A673 (cell line): ENCODE measurements at regions not wholly inside any gene's neighbourhood (a gene's known extent, or its start where the extent isn't known, plus 50 kb on each side); places are given as distances from the start of the nearest gene placed in this dataset.

ENCODE experiments used
- BruUV-seq: library from RNA; stranded (reverse); fragments of 400-500 nt; replicated peaks from 2 replicates; lab custom pipeline; 2021; lab: Mats Ljungman, UMichigan
- CTCF ChIA-PET: fragments of 300-600 bp; sonication (Branson Sonifier 250); formaldehyde crosslinking; loops from one replicate; lab custom pipeline; 2022; ENCODE audit warnings: antibody characterized with exemption; lab: Charles Lee
- POLR2A ChIA-PET: fragments of 300-600 bp; sonication (Branson Sonifier 250); formaldehyde crosslinking; loops from one replicate; lab custom pipeline; 2022; ENCODE audit warnings: antibody characterized with exemption; ENCODE audit not compliant: low non-redundant PET; lab: Charles Lee
- DNase-seq: peaks from one replicate; pipeline ENCODE4 v3.0.0-alpha.2; 2015; ENCODE audit warnings: low spot score
- H3K27ac ChIP-seq: fragments of 200-600 bp; sonication (generic); 2 replicates; pipeline ENCODE4 v1.5.1; 2016; ENCODE audit warnings: mixed run types, low read depth, mild to moderate bottlenecking, mixed read lengths, antibody characterized with exemption, low read length; ENCODE audit not compliant: poor library complexity, severe bottlenecking
- H3K27me3 ChIP-seq: fragments of 200-600 bp; sonication (generic); replicated peaks from 2 replicates; pipeline ENCODE4 v1.6.1; 2017; ENCODE audit warnings: mixed run types, low read depth, mild to moderate bottlenecking, mixed read lengths, antibody characterized with exemption, low read length; ENCODE audit not compliant: insufficient read depth, poor library complexity
- H3K36me3 ChIP-seq: fragments of 200-600 bp; sonication (generic); 2 replicates; pipeline ENCODE4 v1.6.1; 2016; ENCODE audit warnings: mixed run types, mild to moderate bottlenecking, mixed read lengths, antibody characterized with exemption, low read length; ENCODE audit not compliant: insufficient read depth, poor library complexity, severe bottlenecking
- H3K4me1 ChIP-seq: fragments of 200-600 bp; sonication (generic); 2 replicates; pipeline ENCODE4 v1.6.1; 2017; ENCODE audit warnings: mixed run types, mild to moderate bottlenecking, mixed read lengths, antibody characterized with exemption, low read length; ENCODE audit not compliant: insufficient read depth, poor library complexity, severe bottlenecking
- H3K4me3 ChIP-seq: fragments of 200-600 bp; sonication (generic); 2 replicates; pipeline ENCODE4 v1.5.1; 2016; ENCODE audit warnings: low read depth, mixed run types, mild to moderate bottlenecking, mixed read lengths, low read length; ENCODE audit not compliant: poor library complexity, severe bottlenecking
- H3K9me3 ChIP-seq: fragments of 200-600 bp; sonication (generic); 2 replicates; pipeline ENCODE4 v1.6.1; 2016; ENCODE audit warnings: mixed run types, low read depth, mild to moderate bottlenecking, mixed read lengths, antibody characterized with exemption, low read length; ENCODE audit not compliant: poor library complexity, severe bottlenecking
- CTCF ChIP-seq: fragments of 300-800, 200-600 bp; sonication (generic); conservative IDR thresholded peaks from 2 replicates; pipeline ENCODE4 v1.5.1; 2017; ENCODE audit warnings: low read depth, mild to moderate bottlenecking, antibody characterized with exemption, low read length, moderate library complexity, mixed read lengths
- EZH2 ChIP-seq: fragments of 200-600 bp; sonication (generic); IDR thresholded peaks from 2 replicates; pipeline ENCODE4 v1.6.1; 2017; ENCODE audit warnings: borderline replicate concordance, low read depth, mild to moderate bottlenecking, mixed read lengths, antibody characterized with exemption, low read length; ENCODE audit not compliant: poor library complexity, severe bottlenecking
- intact Hi-C: fragments of 100-400 bp; cut with micrococcal nuclease; formaldehyde crosslinking; loops from one replicate; pipeline ENCODE4 v1.10.0; 2022; ENCODE audit not compliant: unreplicated experiment

GRCh38 chr6:111951497-111952085, 78.3 kb upstream of the FYN start:
- Histone ChIP-seq H3K36me3 (no peaks in the 10 kb centered on the region), H3K9me3 (no peaks in the 10 kb centered on the region), H3K27me3 (no peaks in the 10 kb centered on the region), H3K4me3 (no peak overlapping the region), H3K27ac (no peak overlapping the region), H3K4me1 (no peaks in the 10 kb centered on the region)
- ChIA-PET CTCF (no interaction called here), POLR2A (no interaction called here)
- TF ChIP-seq CTCF = no peak
- TF ChIP-seq EZH2 = no peak
- intact Hi-C loops = no loop called here
- BruUV-seq = no TSS peak
- DNase-seq = no peak

DNA sequence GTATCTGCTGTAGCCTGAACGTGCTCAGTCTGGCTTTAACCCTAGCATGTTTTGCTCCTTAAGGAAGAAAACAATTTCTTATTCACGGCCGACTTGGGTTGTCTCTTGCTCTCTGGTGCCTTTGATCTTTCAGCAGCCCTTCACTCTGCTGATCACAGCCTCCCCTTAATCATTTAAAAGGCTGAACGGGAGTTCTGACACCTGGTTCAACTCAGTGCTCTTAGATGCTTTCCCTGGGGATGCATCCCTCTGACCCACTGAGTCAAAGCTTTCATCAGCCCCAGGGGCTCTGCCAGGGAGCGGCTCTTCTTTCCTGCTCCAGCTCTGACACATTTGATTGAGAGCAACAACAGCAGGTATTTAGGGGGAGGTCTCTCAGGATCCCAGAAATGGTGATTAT, 79.0 kb upstream of the FYN start:
- H3K4me1 ChIP-seq = no peaks in the 10 kb centered on the region
- no peak overlapping the region for H3K4me3 ChIP-seq
- H3K36me3 ChIP-seq = no peaks in the 10 kb centered on the region
- no peaks in the 10 kb centered on the region for H3K9me3 ChIP-seq
- ChIA-PET CTCF (no interaction called here), POLR2A (no interaction called here)
- intact Hi-C loops = no loop called here
- H3K27ac ChIP-seq = no peak overlapping the region
- DNase-seq = no peak
- H3K27me3 ChIP-seq = no peaks in the 10 kb centered on the region
- no peak for TF ChIP-seq CTCF
- TF ChIP-seq EZH2 = no peak
- no TSS peak for BruUV-seq

GRCh38 chr6:111952821-111953540, 79.7 kb upstream of the FYN start:
- Histone ChIP-seq H3K9me3 (no peaks in the 10 kb centered on the region), H3K27ac (no peak overlapping the region), H3K4me3 (no peak overlapping the region), H3K4me1 (no peaks in the 10 kb centered on the region), H3K36me3 (no peaks in the 10 kb centered on the region), H3K27me3 (no peaks in the 10 kb centered on the region)
- BruUV-seq = no TSS peak
- POLR2A ChIA-PET = no interaction called here
- CTCF ChIA-PET = no interaction called here
- intact Hi-C loops = no loop called here
- TF ChIP-seq EZH2 (no peak), CTCF (no peak)
- DNase-seq = no peak
